Fibroblast of the aortic adventitia (primary cell): ENCODE measurements at regions not wholly inside any gene's neighbourhood (a gene's known extent, or its start where the extent isn't known, plus 50 kb on each side); places are given as distances from the start of the nearest gene placed in this dataset.

Source experiments
- DNase-seq: peaks from one replicate; pipeline ENCODE4 v3.0.0-alpha.2; 2010; ENCODE audit warnings: low read depth
- H3K4me3 ChIP-seq: 2 replicates; pipeline ENCODE4 v1.5.1; 2011; ENCODE audit warnings: low read depth, mild to moderate bottlenecking, control low read depth, low read length, moderate library complexity
- CTCF ChIP-seq: IDR thresholded peaks from 2 replicates; pipeline ENCODE4 v1.5.1; 2011; ENCODE audit warnings: mild to moderate bottlenecking, low read length, control low read depth, inconsistent platforms; ENCODE audit not compliant: insufficient read depth

- no peak for TF ChIP-seq CTCF
- no peak for DNase-seq
- H3K4me3 ChIP-seq, result no peak overlapping the region
Measured at GRCh38 chr11:129590030-129590752, 214.5 kb downstream of the BARX2 start.

- TF ChIP-seq CTCF, result no peak
- H3K4me3 ChIP-seq, result no peak overlapping the region
- DNase-seq, result no peak
Measured at GRCh38 chr11:129590753-129591475, 215.3 kb downstream of the BARX2 start.

- no peak for TF ChIP-seq CTCF
- no peak for DNase-seq
- H3K4me3 ChIP-seq, result no peak overlapping the region
Measured at GRCh38 chr11:129591527-129591926, 215.9 kb downstream of the BARX2 start.

- H3K4me3 ChIP-seq, result no peak overlapping the region
- DNase-seq, result no peak
- TF ChIP-seq CTCF, result no peak
Measured at GRCh38 chr11:129592191-129592590, 216.5 kb downstream of the BARX2 start.

- no peak for TF ChIP-seq CTCF
- H3K4me3 ChIP-seq, result no peak overlapping the region
- DNase-seq, result no peak
Measured at GRCh38 chr11:129593098-129593497, 217.4 kb downstream of the BARX2 start.

- DNase-seq, result no peak
- no peak for TF ChIP-seq CTCF
- H3K4me3 ChIP-seq, result no peak overlapping the region
Measured at GRCh38 chr11:129595038-129595962, 219.7 kb downstream of the BARX2 start.
